Endothelial cell of umbilical vein (primary cell): ENCODE measurements at regions not wholly inside any gene's neighbourhood (a gene's known extent, or its start where the extent isn't known, plus 50 kb on each side); places are given as distances from the start of the nearest gene placed in this dataset.

Source experiments
- BruUV-seq: library from RNA; stranded (reverse); fragments of 400-500 nt; replicated peaks from 2 replicates; lab custom pipeline; 2021; lab: Mats Ljungman, UMichigan
- CTCF ChIA-PET: fragments of 300-600, 350-600 bp; sonication (Branson Sonifier 250); formaldehyde crosslinking; loops from one replicate; lab custom pipeline; 2021; ENCODE audit warnings: antibody characterized with exemption, inconsistent platforms; lab: Charles Lee
- POLR2A ChIA-PET: fragments of 300-600, 350-600 bp; sonication (Branson Sonifier 250); formaldehyde crosslinking; loops from one replicate; lab custom pipeline; 2021; ENCODE audit warnings: antibody characterized with exemption, inconsistent platforms; lab: Charles Lee
- DNase-seq: peaks from one replicate; pipeline ENCODE4 v3.0.0-alpha.2; 2011; ENCODE audit warnings: low read depth, low spot score
- FAIRE-seq: peaks from 2 replicates; lab custom pipeline; 2011; peaks lifted over from hg19 to GRCh38; lab: Jason Lieb, UNC
- H2AFZ ChIP-seq: 2 replicates; pipeline ENCODE4 v1.6.0; 2012; ENCODE audit warnings: low read depth, low read length, control low read depth, inconsistent platforms
- H3K27ac ChIP-seq: 2 replicates; pipeline ENCODE4 v1.5.1; 2011; ENCODE audit warnings: low read depth, mild to moderate bottlenecking, control low read depth, low read length, moderate library complexity; ENCODE audit not compliant: insufficient read depth
- H3K27me3 ChIP-seq, 2 experiments: 2 replicates each; pipeline versions ENCODE4 v1.6.0 to v1.6.1; 2011; ENCODE audit warnings: low read length in 2 of 2, mixed read lengths in 1 of 2; ENCODE audit not compliant: control insufficient read depth in 2 of 2, insufficient read depth in 2 of 2
- H3K36me3 ChIP-seq, 2 experiments: 2 replicates in 1 of 2; 3 replicates in 1 of 2; pipeline ENCODE4 v1.5.1; 2011; ENCODE audit warnings: low read length in 2 of 2, mild to moderate bottlenecking in 1 of 2, moderate library complexity in 1 of 2; ENCODE audit not compliant: control insufficient read depth in 2 of 2, insufficient read depth in 2 of 2; ENCODE audit errors: extremely low read depth in 1 of 2
- H3K4me1 ChIP-seq: 3 replicates; pipeline ENCODE4 v1.5.1; 2011; ENCODE audit warnings: mild to moderate bottlenecking, low read length; ENCODE audit not compliant: control insufficient read depth, insufficient read depth; ENCODE audit errors: extremely low read depth
- H3K4me2 ChIP-seq: 2 replicates; pipeline ENCODE4 v1.6.1; 2011; ENCODE audit warnings: low read length, control low read depth, mixed read lengths; ENCODE audit not compliant: insufficient read depth
- H3K4me3 ChIP-seq, 3 experiments: fragments of 200-600 bp in 1 of 3; sonication (generic), shearing (Covaris generic) in 1 of 3; replicated peaks in 1 of 3; 2 replicates each; pipeline ENCODE4 v1.5.1; 2011 to 2016; ENCODE audit warnings: control low read depth in 3 of 3, low read length in 3 of 3, mild to moderate bottlenecking in 2 of 3, inconsistent platforms in 1 of 3, low read depth in 1 of 3, moderate library complexity in 1 of 3; ENCODE audit not compliant: insufficient read depth in 1 of 3
- H3K79me2 ChIP-seq: 2 replicates; pipeline ENCODE4 v1.6.0; 2012; ENCODE audit warnings: low read length, inconsistent platforms; ENCODE audit not compliant: control insufficient read depth, insufficient read depth
- H3K9ac ChIP-seq: replicated peaks from 2 replicates; pipeline ENCODE3; 2011; ENCODE audit warnings: low read length, control low read depth; ENCODE audit not compliant: insufficient read depth; ENCODE audit errors: extremely low read depth
- H3K9me1 ChIP-seq: replicated peaks from 3 replicates; pipeline ENCODE4 v1.6.0; 2011; ENCODE audit warnings: mild to moderate bottlenecking, low read length; ENCODE audit not compliant: control insufficient read depth, insufficient read depth; ENCODE audit errors: extremely low read depth
- H3K9me3 ChIP-seq: replicated peaks from 2 replicates; pipeline ENCODE4 v1.5.1; 2012; ENCODE audit warnings: low read length, inconsistent platforms; ENCODE audit not compliant: control insufficient read depth, insufficient read depth
- H4K20me1 ChIP-seq: replicated peaks from 2 replicates; pipeline ENCODE3; 2011; ENCODE audit warnings: mild to moderate bottlenecking, low read length; ENCODE audit not compliant: control insufficient read depth, insufficient read depth; ENCODE audit errors: extremely low read depth
- CTCF ChIP-seq, 2 donors: IDR thresholded peaks; 1 replicate in 1 of 2; 2 replicates in 1 of 2; pipeline ENCODE4 v1.5.1; 2011; ENCODE audit warnings: low read length in 2 of 2, mild to moderate bottlenecking in 2 of 2, moderate library complexity in 2 of 2, control low read depth in 1 of 2, inconsistent platforms in 1 of 2, low read depth in 1 of 2; ENCODE audit not compliant: insufficient read depth in 1 of 2; ENCODE audit errors: extremely low read depth in 1 of 2
- FOS ChIP-seq: IDR thresholded peaks from 2 replicates; pipeline ENCODE4 v1.6.1; 2011; ENCODE audit warnings: mild to moderate bottlenecking, low read length, moderate library complexity, borderline replicate concordance; ENCODE audit not compliant: insufficient read depth
- GATA2 ChIP-seq: IDR thresholded peaks from 2 replicates; pipeline ENCODE4 v1.7.0; 2011; ENCODE audit warnings: low read depth, mild to moderate bottlenecking, moderate library complexity, mixed read lengths, low read length; ENCODE audit not compliant: insufficient read length, insufficient read depth
- JUN ChIP-seq: IDR thresholded peaks from 2 replicates; pipeline ENCODE4 v1.6.1; 2011; ENCODE audit warnings: borderline replicate concordance, low read depth; ENCODE audit not compliant: insufficient read length, insufficient read depth
- MAX ChIP-seq: IDR thresholded peaks from 2 replicates; pipeline ENCODE4 v1.6.1; 2011; ENCODE audit not compliant: insufficient read depth, insufficient read length
- MYC ChIP-seq: IDR thresholded peaks from one replicate; pipeline ENCODE4 v1.6.1; 2011; ENCODE audit warnings: mild to moderate bottlenecking, low read depth, low read length
- POLR2A ChIP-seq: IDR thresholded peaks from 2 replicates; pipeline ENCODE4 v1.6.1; 2012; ENCODE audit warnings: low read depth, mild to moderate bottlenecking, control low read depth, low read length
- POLR2AphosphoS5 ChIP-seq: IDR thresholded peaks from 2 replicates; pipeline ENCODE4 v1.6.1; 2012; ENCODE audit warnings: low read depth, mild to moderate bottlenecking, control low read depth, low read length, moderate library complexity; ENCODE audit not compliant: insufficient read depth
- dilution Hi-C: fragments of 300-500 bp; cut with MboI; formaldehyde crosslinking; loops from one replicate; pipeline ENCODE4 v1.15.0; 2019; ENCODE audit warnings: low sequenced_read_pairs; ENCODE audit not compliant: extremely low pct_ligation_motif_present
- intact Hi-C: fragments of 100-400 bp; cut with micrococcal nuclease; formaldehyde crosslinking; loops from one replicate; pipeline ENCODE4 v1.10.0; 2022

- Histone ChIP-seq H3K9me3 (no peaks in the 10 kb centered on the region), H3K36me3 (no peaks in the 10 kb centered on the region), H3K27me3 (peaks cover 0 to 2% of the 10 kb centered on the region in 2 experiments), H3K27ac (no peak overlapping the region), H3K79me2 (no peaks in the 10 kb centered on the region), H3K4me2 (no peak overlapping the region), H3K9me1 (no peaks in the 10 kb centered on the region), H3K9ac (no peak overlapping the region), H3K4me1 (no peaks in the 10 kb centered on the region), H2AFZ (no peak overlapping the region), H3K4me3 (no peak overlapping the region), H4K20me1 (no peaks in the 10 kb centered on the region)
- no peak for FAIRE-seq
- intact Hi-C loops (no loop called here), dilution Hi-C loops (no loop called here)
- DNase-seq, result no peak
- POLR2A ChIA-PET, result no interaction called here
- CTCF ChIA-PET, result interaction anchor here (1.8 kb wide), 1 partner anchor 10 kb away, joined by 3 read pairs; no protein-coding TSS in a partner anchor
- no peak for TF ChIP-seq CTCF (IDR thresholded peaks at IDR 0.05; ENCODE audit: extremely low read depth in 1 of 2, insufficient read depth in 1 of 2, low read depth in 1 of 2, low read length in 2 of 2)
- no TSS peak for BruUV-seq
Measured at GRCh38 chr6:131372535-131372934, 200.5 kb upstream of the ARG1 start.

GRCh38 chr6:131377112-131377705 is 195.8 kb upstream of the ARG1 start:
- intact Hi-C loops (no loop called here), dilution Hi-C loops (no loop called here)
- Histone ChIP-seq H2AFZ (no peak overlapping the region), H3K9me1 (no peaks in the 10 kb centered on the region), H3K9me3 (no peaks in the 10 kb centered on the region), H3K4me1 (no peaks in the 10 kb centered on the region), H3K4me2 (no peak overlapping the region), H3K9ac (no peak overlapping the region), H4K20me1 (no peaks in the 10 kb centered on the region), H3K27me3 (no peaks in the 10 kb centered on the region), H3K27ac (no peak overlapping the region), H3K36me3 (no peaks in the 10 kb centered on the region), H3K4me3 (no peak overlapping the region), H3K79me2 (no peaks in the 10 kb centered on the region)
- no peak for FAIRE-seq
- TF ChIP-seq GATA2 (no peak), MAX (no peak), POLR2A (no peak), FOS (no peak), CTCF (IDR thresholded peaks at IDR 0.05; ENCODE audit: extremely low read depth in 1 of 2, insufficient read depth in 1 of 2, low read depth in 1 of 2, low read length in 2 of 2) (no peak), POLR2AphosphoS5 (no peak), MYC (no peak), JUN (no peak)
- ChIA-PET POLR2A (no interaction called here), CTCF (no interaction called here)
- no TSS peak for BruUV-seq
- no peak for DNase-seq
